Right ventricle myocardium inferior (tissue), 1 donor: ENCODE measurements at regions not wholly inside any gene's neighbourhood (a gene's known extent, or its start where the extent isn't known, plus 50 kb on each side); places are given as distances from the start of the nearest gene placed in this dataset.

ENCODE experiments used
- ATAC-seq: fragments of 200-7000 bp; cut with Tn5 transposase; one replicate; pipeline ENCODE4 v1.9.1; 2020; ENCODE audit warnings: mild to moderate bottlenecking, moderate library complexity
- DNase-seq: peaks from one replicate; pipeline ENCODE4 v3.0.0; 2021; ENCODE audit errors: missing footprints
- intact Hi-C: fragments of 100-400 bp; cut with DNase I; formaldehyde crosslinking; loops from one replicate; pipeline ENCODE4 v1.11.0; 2022
- donor health status: DM: no; HTN: yes; CAD: no; lungs with severe emphysema.

DNA sequence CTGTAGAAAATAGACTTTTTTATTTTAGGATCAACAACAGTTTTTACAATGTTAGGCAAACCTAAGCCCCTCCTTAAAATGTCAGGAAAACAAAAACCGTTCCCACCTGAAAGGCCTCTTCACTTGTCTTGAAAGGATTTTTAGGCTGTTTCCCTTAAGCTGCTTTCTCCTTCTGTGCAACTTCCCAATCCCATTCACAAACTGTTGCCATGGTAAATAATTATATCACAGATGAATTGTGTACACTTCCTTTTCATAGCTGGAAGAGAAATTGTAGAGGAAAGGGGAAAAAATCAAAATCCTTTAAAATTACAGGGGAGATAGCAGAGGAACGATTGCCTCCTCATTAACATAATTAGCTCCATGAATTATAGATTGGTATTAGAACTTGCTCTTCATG, 1488.0 kb upstream of the CELF4 start:
- intact Hi-C loops, result no loop called here
- ATAC-seq, result no peak
- DNase-seq, result no peak

DNA sequence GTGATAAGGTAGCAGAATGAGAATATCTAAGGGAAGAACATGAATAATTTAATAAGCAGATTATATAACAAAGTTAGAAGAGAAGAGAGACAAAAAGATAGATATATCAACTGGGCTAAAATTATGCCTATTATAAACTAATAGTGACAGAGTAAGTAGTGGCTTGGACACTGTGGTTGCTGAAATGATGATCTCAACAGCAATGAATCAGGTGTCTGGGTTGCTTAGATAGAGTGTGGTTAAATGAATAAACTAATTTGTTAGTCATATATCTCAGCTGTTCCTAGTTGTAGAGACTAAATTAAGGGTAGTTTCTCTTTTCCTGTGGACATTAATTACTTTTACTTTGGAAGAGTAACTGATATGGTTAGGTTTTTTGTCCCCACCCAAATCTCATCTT, 1485.4 kb upstream of the CELF4 start:
- no peak for DNase-seq
- intact Hi-C loops, result no loop called here
- ATAC-seq, result no peak

DNA sequence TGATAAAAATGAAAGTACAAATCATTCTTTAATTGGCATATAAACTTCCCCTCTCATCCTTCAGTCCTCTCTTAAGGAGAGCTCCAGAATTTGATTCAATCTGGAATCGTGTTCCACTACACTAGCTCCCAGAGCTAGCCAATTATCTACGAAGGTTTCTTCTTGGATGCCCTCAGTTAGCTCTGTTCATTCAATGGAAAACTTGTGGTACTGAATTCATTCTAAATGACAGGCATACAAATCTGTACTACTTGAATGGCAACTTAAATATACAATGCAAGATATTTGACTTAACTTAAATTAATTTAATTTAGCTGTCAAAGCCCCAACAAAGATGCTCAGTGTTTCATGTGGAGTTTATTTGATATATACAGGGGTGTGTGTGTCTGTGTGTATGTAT, 1474.2 kb upstream of the CELF4 start:
- ATAC-seq (no peak), DNase-seq (no peak)
- intact Hi-C loops, result no loop called here

DNA sequence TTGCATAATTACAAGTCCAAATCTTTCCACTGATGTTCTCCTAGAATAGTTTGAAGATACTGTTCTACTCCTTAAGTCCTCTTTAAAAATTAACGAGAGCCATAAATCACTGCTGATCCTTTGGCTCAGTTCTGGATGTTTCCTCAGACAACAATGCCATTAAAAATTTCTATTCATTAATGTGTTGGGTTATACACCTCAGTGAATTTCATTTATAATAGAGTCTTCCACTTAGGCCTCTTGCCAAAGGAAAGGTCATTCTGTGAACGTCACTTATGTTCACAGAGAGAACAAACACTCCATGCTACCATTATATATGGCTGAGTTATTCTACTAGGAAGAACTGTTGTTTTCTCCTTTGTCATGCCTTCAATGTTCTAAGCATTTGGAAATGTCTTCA, 1472.3 kb upstream of the CELF4 start:
- DNase-seq (no peak), ATAC-seq (no peak)
- intact Hi-C loops, result no loop called here

DNA sequence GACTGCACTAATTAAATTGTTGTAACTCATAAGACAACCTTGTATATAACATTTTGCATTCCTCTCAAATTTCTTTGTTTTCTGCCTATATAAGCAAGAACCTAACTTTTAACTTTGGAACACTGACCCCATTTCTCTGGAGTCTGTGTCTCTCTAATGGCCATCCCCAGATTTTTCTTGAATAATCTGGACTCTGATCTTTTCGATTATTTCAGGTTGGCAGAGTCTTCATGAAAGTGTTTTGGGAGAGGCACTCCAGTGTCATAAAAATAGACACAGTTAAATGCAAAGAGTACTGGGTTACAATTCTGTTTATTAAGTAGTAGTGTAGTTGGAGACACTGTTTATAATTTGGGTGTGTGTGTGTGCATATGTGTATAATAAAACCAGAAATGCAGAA, 1467.7 kb upstream of the CELF4 start:
- ATAC-seq, result no peak
- intact Hi-C loops, result no loop called here
- DNase-seq, result no peak

DNA sequence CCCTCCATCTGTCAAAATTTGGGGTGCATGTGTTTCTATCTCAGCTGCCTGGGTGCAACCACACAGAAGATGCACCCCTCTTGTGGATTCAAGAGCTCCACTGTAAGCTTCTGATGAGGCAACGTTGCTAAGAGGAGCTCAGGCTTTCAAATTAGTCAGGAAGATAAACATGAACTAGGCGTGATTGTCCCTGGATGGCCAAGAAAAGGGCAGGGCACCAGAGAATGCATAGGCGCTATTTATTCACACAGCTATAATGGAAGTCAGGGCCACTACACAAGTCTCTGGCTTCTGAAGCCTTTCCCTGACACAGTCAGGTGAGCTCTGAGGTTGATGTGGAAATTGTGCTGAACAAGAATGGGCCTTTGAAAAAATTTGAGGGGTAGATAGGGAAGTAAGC, 1466.0 kb upstream of the CELF4 start:
- intact Hi-C loops, result no loop called here
- ATAC-seq (no peak), DNase-seq (no peak)

DNA sequence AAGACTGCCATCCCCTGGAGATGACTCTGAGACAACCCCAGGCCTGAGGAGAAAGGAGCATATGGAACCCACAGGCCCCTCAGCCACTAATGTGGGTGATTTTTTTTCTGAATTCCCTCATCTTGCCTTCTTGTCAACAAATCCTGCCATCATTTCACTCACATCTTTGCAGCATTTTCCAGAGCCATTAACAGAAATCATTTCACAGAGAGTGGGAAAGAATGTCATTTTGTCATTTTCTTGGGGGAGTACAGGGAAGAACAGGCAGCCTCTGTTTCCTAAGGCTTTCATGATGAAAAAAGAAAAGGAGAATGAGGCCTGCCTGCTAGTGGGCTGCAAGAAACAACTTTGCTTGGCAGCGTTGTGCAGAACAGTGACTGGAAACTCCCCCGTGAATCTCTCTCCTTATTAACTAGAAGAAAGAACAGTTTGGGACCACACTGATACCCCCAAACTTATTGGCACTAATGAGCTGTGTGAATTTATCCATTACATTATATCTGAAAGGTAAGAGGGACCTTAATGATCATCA, 1464.6 kb upstream of the CELF4 start:
- no peak for DNase-seq
- ATAC-seq, result no peak

DNA sequence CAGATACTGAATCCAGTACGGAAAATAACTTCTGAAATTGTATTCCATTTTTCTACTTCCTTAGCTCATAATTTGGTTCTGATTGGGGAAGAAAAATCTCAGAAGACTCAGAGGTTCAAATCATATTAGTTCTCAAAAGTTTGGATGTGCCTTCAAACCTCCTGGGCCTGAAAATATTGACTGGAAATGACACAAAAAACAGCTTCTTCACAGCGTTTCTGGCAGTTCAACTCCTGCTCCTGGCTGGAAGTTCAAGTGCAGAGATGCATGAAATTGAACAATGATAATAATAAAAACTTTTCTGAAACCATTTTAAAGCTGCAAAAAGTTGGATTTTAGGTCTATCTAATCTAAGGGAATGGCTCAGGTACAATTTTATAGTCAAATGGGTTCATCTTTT, 1459.9 kb upstream of the CELF4 start:
- ATAC-seq (no peak), DNase-seq (no peak)
- intact Hi-C loops, result no loop called here

More for the DNA sequence above, 1464.6 kb upstream of the CELF4 start:
- intact Hi-C loops, result no loop called here

DNA sequence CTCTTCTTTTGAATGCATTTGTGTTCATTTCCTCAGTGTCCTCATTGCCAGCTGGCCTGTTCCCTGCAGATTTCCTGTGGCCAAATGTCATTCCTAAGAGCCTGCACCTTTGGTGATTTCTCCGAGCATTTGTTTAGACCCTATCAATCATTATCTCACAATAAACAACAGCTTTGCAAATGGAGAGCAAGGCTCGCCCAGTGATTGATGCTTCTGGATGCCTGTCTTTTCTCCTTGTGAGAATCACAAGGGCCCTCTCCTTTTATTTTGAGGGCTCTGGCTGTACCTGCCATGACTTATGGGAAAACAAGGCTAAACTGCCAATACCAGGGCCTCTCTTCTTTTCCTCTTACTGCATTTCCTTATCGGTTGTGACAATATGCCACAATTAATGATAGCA, 1454.4 kb upstream of the CELF4 start:
- DNase-seq (no peak), ATAC-seq (no peak)
- intact Hi-C loops, result no loop called here

DNA sequence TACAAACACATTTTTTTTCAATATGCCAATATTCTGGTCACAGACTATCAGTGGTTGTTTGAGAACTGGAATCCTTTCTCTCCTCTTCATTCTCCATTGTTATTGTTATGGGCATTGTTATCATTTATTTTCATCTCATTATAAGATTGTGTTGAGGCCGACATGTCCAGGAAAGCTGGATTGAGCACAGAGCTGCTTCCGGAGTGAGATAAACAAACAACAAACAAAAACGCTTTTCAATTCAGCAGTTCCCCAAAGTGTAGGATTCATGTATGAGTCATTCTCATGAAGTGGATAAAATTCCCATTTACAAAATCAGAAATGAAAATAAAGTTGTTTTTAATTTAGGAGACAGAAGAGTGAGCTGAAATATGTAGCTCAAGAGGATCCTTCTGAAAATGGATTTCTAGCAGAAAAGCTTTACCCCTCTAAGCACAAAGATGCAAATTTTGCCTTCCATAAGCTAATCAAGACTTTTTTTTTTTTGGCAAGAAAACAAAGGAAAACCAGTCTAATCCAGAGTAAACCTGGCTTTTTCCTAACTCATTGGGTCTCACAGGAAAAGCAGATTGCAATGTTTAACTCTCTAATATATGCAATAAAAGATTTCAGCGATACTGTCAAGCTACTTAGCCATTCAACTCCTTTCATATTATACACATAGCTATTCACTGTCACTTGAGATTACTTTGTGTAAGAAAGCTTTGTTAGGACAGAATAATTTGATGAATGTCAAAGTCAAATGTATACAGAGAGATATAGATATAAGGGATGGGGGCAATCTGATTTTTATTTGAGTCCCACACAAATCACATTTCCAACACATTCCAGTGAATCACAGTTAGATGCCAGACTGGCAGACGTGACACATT, 1441.7 kb upstream of the CELF4 start:
- DNase-seq (no peak), ATAC-seq (no peak)
- intact Hi-C loops, result no loop called here

DNA sequence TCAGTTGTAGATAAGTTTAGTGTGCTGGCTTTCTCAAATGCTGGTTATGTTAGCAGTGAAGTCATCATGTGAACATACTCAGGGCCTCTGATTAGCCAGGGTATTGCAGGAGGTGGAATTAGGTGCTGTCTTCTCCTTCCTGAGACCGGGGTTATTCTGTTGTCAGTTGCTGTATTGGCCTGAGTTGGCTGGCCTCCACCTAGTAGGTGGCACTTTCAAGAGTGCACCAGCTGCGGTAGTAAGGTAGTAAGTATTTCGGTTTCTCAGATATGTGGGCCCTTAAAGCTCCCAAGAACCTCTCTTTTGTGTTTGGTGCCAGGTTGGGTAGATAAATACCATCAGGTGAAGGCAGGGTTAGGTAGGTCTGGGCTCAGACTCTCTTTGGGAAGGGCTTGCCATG, 1430.5 kb upstream of the CELF4 start:
- no peak for DNase-seq
- ATAC-seq, result no peak
- intact Hi-C loops, result no loop called here

DNA sequence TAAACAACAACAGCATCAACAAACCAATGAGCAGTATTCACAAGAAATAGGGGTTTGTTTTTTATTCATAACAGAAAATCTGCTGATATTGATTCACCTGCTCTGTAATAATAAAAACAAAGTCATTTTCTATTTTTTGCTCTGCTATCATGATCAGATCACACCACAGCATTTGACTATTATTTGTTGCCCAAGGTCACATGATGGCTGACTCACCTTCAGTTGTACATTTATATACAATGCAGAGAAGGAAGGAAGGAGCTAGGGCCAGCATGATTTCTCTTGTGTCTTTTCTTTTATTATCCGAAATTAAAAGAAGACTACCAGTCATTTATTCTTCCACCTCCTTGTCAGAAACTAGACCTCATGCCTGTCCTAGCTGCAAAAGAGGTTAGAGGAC, 1427.7 kb upstream of the CELF4 start:
- intact Hi-C loops, result no loop called here
- ATAC-seq (no peak), DNase-seq (no peak)

DNA sequence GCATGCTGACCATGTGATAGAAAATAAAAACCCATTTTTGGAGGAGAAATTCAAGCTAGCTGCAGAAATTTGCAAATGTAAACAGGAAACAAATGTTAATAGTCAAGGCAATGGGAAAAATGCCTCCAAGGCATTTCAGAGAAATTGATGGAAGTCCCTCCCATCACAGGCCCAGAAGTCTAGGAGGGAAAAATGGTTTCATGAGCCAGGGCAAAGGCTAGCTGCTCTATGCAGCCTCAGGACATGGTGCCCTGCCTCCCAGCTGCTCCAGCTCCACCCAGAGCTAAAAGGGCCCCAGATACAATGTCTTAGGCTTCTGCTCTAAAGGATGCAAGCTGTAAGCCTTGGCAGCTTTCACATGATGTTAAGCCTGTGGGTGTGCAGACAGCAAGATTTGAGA, 1419.4 kb upstream of the CELF4 start:
- intact Hi-C loops, result no loop called here
- DNase-seq, result no peak
- no peak for ATAC-seq

DNA sequence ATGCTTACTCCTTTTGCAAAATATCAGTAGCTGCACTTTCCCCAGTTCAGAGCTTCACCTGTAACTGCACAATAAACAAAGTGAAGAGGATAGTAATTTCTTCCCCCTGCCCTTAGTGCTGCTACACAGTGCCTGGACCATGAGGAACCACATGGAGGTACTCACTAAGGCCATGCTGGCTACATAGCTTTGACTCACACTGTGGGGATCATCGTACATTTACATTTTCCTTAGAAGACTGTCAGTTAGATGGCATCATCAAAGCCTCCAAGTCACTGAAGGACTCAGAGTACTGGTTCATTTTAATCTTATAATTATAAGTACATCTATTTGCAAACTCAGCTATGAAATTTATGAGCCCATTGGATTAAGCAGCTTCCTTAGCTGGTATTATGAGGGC, 1416.5 kb upstream of the CELF4 start:
- no peak for ATAC-seq
- no peak for DNase-seq
- intact Hi-C loops, result no loop called here

DNA sequence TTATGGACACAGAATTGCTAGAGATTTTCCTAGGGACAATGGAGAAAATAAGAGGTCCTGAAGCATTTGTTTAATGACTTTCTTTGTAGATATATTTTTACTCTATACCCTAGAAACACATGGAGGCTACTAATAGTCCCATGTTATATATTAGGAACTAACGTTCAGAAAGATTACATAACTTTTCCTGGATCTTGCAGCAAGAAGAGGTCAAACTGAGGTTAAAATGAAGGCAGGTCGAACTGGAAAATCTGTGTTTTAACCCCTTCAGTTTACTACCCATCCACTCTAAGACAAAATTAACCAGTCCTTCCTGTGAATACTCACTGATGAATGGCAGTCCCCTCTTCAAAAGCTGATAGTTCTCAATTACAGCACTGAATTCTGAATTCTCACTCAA, 1415.8 kb upstream of the CELF4 start:
- intact Hi-C loops, result no loop called here
- ATAC-seq (no peak), DNase-seq (no peak)

DNA sequence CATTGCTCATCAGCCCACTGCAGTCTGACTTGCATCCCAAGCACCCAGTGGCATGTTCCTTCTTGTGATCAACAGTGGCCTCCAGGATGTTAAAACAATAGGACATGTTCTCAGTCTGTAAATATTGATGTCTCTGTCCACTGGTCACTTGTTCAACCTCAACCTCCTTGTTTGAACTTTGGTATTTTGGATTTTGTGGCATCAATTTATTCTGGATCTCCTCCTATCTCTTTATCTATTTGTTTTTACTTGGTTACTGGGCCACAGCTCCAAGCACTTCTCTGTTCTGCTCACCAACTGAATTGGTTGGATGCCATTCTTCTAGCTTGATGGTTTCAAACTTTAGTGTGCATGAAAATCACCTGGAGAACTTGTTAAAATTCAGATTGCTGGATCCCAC, 1414.8 kb upstream of the CELF4 start:
- intact Hi-C loops, result no loop called here
- ATAC-seq, result no peak
- DNase-seq, result no peak

DNA sequence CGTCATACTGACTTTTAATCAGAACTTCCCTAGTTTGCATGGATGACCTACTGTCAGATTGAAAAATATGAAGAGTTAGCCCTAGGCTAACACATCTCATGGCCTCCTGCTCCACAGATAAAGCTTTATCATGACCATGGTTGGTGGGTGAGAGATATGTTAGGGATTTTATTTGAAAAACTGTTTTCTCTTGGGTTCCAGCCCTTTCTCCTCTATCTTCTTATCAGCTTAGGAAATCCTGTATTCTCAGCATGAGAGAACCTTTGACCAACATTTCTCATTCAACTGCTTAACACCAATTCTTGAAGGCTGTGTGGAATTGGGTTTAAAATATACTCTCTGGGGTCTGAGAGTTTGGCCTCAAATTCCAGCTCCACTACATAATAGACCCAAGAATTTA, 1407.0 kb upstream of the CELF4 start:
- intact Hi-C loops, result no loop called here
- no peak for ATAC-seq
- no peak for DNase-seq

DNA sequence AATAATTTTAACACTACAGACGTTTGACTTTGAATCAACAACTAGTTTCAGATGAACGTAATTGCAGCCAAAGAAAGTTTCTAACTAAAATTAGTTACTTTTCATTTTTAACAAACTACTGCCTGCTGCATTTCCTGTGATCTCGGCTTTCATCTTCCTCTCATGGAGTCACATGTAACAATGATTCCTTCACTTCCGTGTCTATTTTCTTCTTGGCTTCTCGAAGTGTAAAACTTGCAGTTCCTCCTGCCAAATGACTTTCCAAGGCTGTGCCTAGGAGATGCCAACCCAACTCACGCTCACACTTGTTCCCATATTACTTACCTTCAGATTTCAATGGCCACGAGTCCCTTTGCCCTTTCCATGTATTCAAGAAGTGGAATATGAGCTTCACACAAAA, 1406.3 kb upstream of the CELF4 start:
- intact Hi-C loops, result no loop called here
- DNase-seq (no peak), ATAC-seq (no peak)

DNA sequence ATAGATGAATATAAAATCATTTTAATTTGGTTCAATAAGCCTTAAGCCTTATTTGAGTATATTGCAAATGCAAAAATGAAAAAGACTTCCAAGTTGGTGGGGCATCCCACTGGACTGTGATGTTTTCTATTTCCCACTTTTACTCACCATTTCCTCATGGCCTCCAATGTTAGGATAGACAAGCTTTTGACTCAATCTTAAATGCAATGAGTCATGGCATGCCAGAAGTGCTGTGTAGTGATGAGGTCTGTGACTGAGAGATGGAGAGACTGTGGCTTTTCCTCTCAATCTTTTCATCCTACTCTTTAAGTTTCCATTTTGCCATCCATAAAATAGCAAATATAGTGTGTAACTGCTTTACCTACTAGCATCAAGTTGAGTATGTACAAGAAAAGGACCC, 1401.2 kb upstream of the CELF4 start:
- intact Hi-C loops, result no loop called here
- no peak for ATAC-seq

DNA sequence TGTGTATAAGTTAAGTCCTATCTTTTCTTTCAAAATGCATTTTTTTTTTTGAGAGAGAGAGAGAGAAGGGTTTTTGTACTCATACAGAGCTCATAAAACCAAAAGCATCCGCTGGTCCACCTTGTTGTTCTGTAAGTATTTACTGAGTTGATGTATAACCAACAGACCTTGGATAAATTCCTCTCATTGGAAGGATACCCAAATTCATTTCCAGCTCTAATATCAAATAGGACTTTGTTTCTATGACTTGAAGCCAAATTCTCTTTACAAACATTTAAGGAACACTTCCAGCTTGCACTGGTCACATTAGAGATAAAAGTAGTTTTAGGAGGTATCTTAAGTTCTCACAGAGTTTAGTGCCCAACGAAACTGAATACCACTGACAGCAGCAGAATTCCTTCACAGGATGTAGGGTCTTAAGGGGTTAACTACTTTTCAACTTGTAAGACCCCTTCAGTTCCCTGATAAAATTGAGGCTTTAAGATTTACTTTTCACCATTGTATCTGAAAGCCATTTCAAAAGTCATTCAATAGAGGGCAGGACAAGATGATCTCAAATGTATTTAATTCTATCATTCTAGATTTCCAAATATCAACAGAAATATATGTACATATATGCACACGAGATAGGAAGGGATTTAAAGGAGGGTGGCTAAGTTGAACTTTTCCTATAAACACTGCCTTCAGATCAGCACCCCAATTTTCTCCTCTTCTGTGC, 1398.5 kb upstream of the CELF4 start:
- intact Hi-C loops, result no loop called here
- DNase-seq (no peak), ATAC-seq (no peak)

More for the DNA sequence above, 1401.2 kb upstream of the CELF4 start:
- no peak for DNase-seq
